Fibroblast of lung (primary cell): ENCODE measurements at regions not wholly inside any gene's neighbourhood (a gene's known extent, or its start where the extent isn't known, plus 50 kb on each side); places are given as distances from the start of the nearest gene placed in this dataset.
"Not testable (repeated sequence)": the region's sequence is repeated elsewhere in the genome, so short reads cannot be mapped to it uniquely, and the experiment has no call there.

Experiments
- DNase-seq, 2 donors: peaks; one replicate each; pipeline versions ENCODE4 v3.0.0 to v3.0.0-alpha.2; 2010; ENCODE audit warnings: low read depth in 2 of 2
- H2AFZ ChIP-seq: 2 replicates; pipeline ENCODE4 v1.5.1; 2012; ENCODE audit warnings: low read length, control low read depth, inconsistent platforms
- H3K27ac ChIP-seq: 2 replicates; pipeline ENCODE4 v1.5.1; 2011; ENCODE audit warnings: low read length, control low read depth; ENCODE audit not compliant: insufficient read depth
- H3K27me3 ChIP-seq: 2 replicates; pipeline ENCODE4 v1.5.1; 2011; ENCODE audit warnings: mild to moderate bottlenecking, low read length; ENCODE audit not compliant: control insufficient read depth, insufficient read depth
- H3K36me3 ChIP-seq: 2 replicates; pipeline ENCODE4 v1.5.1; 2011; ENCODE audit warnings: low read length; ENCODE audit not compliant: control insufficient read depth, insufficient read depth
- H3K4me1 ChIP-seq: 2 replicates; pipeline ENCODE4 v1.5.1; 2011; ENCODE audit warnings: low read length; ENCODE audit not compliant: control insufficient read depth, insufficient read depth; ENCODE audit errors: extremely low read depth
- H3K4me2 ChIP-seq: 2 replicates; pipeline ENCODE4 v1.5.1; 2011; ENCODE audit warnings: low read length, control low read depth; ENCODE audit not compliant: insufficient read depth; ENCODE audit errors: extremely low read depth
- H3K4me3 ChIP-seq, 4 experiments: fragments of 200-600 bp in 1 of 4; sonication (generic) in 1 of 4; replicated peaks in 1 of 4; 2 replicates each; pipeline ENCODE4 v1.5.1; 2011 to 2016; ENCODE audit warnings: low read length in 4 of 4, low read depth in 3 of 4, mild to moderate bottlenecking in 3 of 4, control low read depth in 2 of 4, inconsistent platforms in 1 of 4, mixed read lengths in 1 of 4; ENCODE audit not compliant: insufficient read depth in 1 of 4; ENCODE audit errors: control extremely low read depth in 1 of 4
- H3K79me2 ChIP-seq: 2 replicates; pipeline ENCODE4 v1.5.1; 2012; ENCODE audit warnings: mild to moderate bottlenecking, low read length, inconsistent platforms; ENCODE audit not compliant: control insufficient read depth, insufficient read depth
- H3K9ac ChIP-seq: 2 replicates; pipeline ENCODE4 v1.5.1; 2011; ENCODE audit warnings: mild to moderate bottlenecking, low read length, control low read depth; ENCODE audit not compliant: insufficient read depth
- H3K9me3 ChIP-seq: 2 replicates; pipeline ENCODE4 v1.5.1; 2012; ENCODE audit warnings: low read depth, low read length; ENCODE audit not compliant: control insufficient read depth, insufficient read depth
- H4K20me1 ChIP-seq: 2 replicates; pipeline ENCODE4 v1.5.1; 2011; ENCODE audit warnings: low read length; ENCODE audit not compliant: control insufficient read depth, insufficient read depth; ENCODE audit errors: extremely low read depth
- CTCF ChIP-seq, 2 donors: IDR thresholded peaks in 1 of 2; conservative IDR thresholded peaks in 1 of 2; 1 replicate in 1 of 2; 2 replicates in 1 of 2; pipeline ENCODE4 v1.5.1; 2011 to 2012; ENCODE audit warnings: low read length in 2 of 2, control low read depth in 1 of 2, inconsistent platforms in 1 of 2, low read depth in 1 of 2, mild to moderate bottlenecking in 1 of 2
- EZH2 ChIP-seq: IDR thresholded peaks from 2 replicates; pipeline ENCODE4 v1.5.1; 2012; ENCODE audit warnings: low read length, control low read depth, mild to moderate bottlenecking; ENCODE audit errors: missing control alignments

DNA sequence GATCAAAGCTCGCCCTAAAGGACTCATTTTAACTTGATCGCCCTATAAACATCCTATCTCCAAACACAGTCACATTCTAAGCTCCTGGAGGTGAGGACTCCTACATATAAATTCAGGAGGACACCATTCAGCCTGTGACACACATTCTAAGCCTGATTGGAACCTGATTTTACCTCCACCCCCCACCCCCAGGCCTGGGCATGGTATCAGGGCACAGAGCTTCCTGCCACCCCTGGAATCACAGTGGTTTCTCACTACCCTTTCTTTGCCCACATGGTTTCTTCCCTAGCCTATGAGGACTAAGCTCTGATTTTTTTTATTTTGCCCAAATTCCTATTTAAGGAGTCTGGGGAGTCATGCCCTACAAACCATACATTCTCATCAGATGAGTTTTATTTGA, 428.1 kb upstream of the ID2 start:
- no peak overlapping the region for H3K4me3 ChIP-seq
- H3K79me2 ChIP-seq = no peaks in the 10 kb centered on the region
- no peak overlapping the region for H3K9ac ChIP-seq
- H3K36me3 ChIP-seq = no peaks in the 10 kb centered on the region
- TF ChIP-seq EZH2 (no peak), CTCF (conservative IDR thresholded peaks at IDR 0.05 in 1 of 2, IDR thresholded peaks at IDR 0.05 in 1 of 2; ENCODE audit: low read depth in 1 of 2, low read length in 2 of 2) (no peak)
- H3K27me3 ChIP-seq = no peaks in the 10 kb centered on the region
- H3K4me1 ChIP-seq = no peaks in the 10 kb centered on the region
- no peak overlapping the region for H3K4me2 ChIP-seq
- H3K9me3 ChIP-seq = no peaks in the 10 kb centered on the region
- no peak overlapping the region for H3K27ac ChIP-seq
- no peak overlapping the region for H2AFZ ChIP-seq
- no peak for DNase-seq
- no peaks in the 10 kb centered on the region for H4K20me1 ChIP-seq

- H3K79me2 ChIP-seq, H3K4me3 ChIP-seq: not testable (repeated sequence)
Observed at GRCh38 chr2:8254214-8254613, 427.6 kb upstream of the ID2 start.

DNA sequence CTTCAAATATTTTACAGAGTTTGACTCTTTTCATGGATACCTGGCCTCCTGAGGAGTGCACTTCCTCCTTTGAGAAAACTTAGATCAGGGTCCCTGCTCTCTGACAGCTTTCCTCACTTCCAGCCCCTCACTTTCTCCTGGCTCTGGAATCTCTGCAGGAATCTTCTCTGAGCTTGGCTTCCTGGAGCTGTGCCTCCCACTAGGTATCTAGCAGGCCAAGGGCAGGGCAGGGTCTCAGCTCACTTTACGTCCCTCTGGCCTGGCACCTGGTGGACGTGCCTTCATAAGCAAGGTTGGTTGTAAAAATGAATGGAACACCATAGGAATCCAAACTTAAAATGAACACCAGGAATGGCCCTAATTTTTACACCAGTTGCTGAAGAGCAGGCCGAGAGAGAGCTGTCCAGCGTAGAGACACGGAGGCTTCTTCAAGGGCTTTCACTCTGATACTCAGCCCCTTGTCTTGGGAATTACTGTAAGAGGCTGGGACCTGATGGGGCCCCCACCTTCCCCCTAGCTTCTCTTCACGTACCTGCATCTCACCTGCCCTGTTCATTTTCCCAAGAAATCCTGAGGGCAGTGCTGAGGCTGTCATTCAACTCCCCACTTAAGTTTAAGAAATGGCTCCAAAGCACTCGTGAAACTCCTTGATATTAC, 426.9 kb upstream of the ID2 start:
- H3K27ac ChIP-seq = no peak overlapping the region
- H2AFZ ChIP-seq = no peak overlapping the region
- H3K36me3 ChIP-seq = no peaks in the 10 kb centered on the region
- H4K20me1 ChIP-seq = no peaks in the 10 kb centered on the region
- no peaks in the 10 kb centered on the region for H3K79me2 ChIP-seq
- DNase-seq = no peak
- H3K4me2 ChIP-seq = no peak overlapping the region
- TF ChIP-seq CTCF (conservative IDR thresholded peaks at IDR 0.05 in 1 of 2, IDR thresholded peaks at IDR 0.05 in 1 of 2; ENCODE audit: low read depth in 1 of 2, low read length in 2 of 2) (no peak), EZH2 (no peak)
- no peaks in the 10 kb centered on the region for H3K9me3 ChIP-seq
- no peaks in the 10 kb centered on the region for H3K27me3 ChIP-seq
- H3K4me1 ChIP-seq = no peaks in the 10 kb centered on the region
- H3K4me3 ChIP-seq = no peak overlapping the region
- no peak overlapping the region for H3K9ac ChIP-seq

More at GRCh38 chr2:8254214-8254613, 427.6 kb upstream of the ID2 start:
- H3K9ac ChIP-seq, H3K27me3 ChIP-seq, H4K20me1 ChIP-seq, H3K36me3 ChIP-seq, H3K4me1 ChIP-seq, H3K27ac ChIP-seq, H3K4me2 ChIP-seq, H3K9me3 ChIP-seq, DNase-seq, H2AFZ ChIP-seq: not testable (repeated sequence)
